HAP-1 (cell line): ENCODE measurements at regions not wholly inside any gene's neighbourhood (a gene's known extent, or its start where the extent isn't known, plus 50 kb on each side); places are given as distances from the start of the nearest gene placed in this dataset.
A peak's percentile ranks its signal among the peaks of the same experiment; 100 is the strongest.

Source experiments
- DNase-seq, 2 experiments: peaks; one replicate each; pipeline ENCODE4 v3.0.0-alpha.2; 2016 to 2020; ENCODE audit warnings: low spot score in 2 of 2
- H3K27me3 ChIP-seq: fragments of 250-450 bp; sonication (Bioruptor Pico); 2 replicates; pipeline ENCODE4 v1.5.1; 2020; ENCODE audit warnings: low read depth, mild to moderate bottlenecking, moderate library complexity
- H3K36me3 ChIP-seq: fragments of 250-450 bp; sonication (Bioruptor Pico); replicated peaks from 2 replicates; pipeline ENCODE4 v1.5.1; 2020; ENCODE audit warnings: mild to moderate bottlenecking
- H3K4me1 ChIP-seq: fragments of 250-450 bp; sonication (Bioruptor Pico); 2 replicates; pipeline ENCODE4 v1.5.1; 2020; ENCODE audit warnings: mild to moderate bottlenecking
- H3K4me3 ChIP-seq: fragments of 250-450 bp; sonication (Bioruptor Pico); 2 replicates; pipeline ENCODE4 v1.5.1; 2020; ENCODE audit warnings: mild to moderate bottlenecking, moderate library complexity
- H3K9me3 ChIP-seq: fragments of 250-450 bp; sonication (Bioruptor Pico); 2 replicates; pipeline ENCODE4 v1.5.1; 2020; ENCODE audit warnings: mild to moderate bottlenecking, moderate library complexity
- in situ Hi-C: fragments of 300-500 bp; cut with MboI; formaldehyde crosslinking; loops from 3 replicates; pipeline ENCODE4 v1.14.3; 2020; ENCODE audit warnings: low sequenced_read_pairs, inconsistent platforms, mixed read lengths

GRCh38 chr2:192288295-192288694 lies 93.6 kb upstream of the TMEFF2 start:
- Histone ChIP-seq H3K4me1 (no peaks in the 10 kb centered on the region; the same call in 1 of the 2 replicates), H3K36me3 (no peaks in the 10 kb centered on the region), H3K4me3 (no peak overlapping the region), H3K27me3 (no peaks in the 10 kb centered on the region), H3K9me3 (no peaks in the 10 kb centered on the region)
- DNase-seq: no peak
- in situ Hi-C loops: no loop called here

DNA sequence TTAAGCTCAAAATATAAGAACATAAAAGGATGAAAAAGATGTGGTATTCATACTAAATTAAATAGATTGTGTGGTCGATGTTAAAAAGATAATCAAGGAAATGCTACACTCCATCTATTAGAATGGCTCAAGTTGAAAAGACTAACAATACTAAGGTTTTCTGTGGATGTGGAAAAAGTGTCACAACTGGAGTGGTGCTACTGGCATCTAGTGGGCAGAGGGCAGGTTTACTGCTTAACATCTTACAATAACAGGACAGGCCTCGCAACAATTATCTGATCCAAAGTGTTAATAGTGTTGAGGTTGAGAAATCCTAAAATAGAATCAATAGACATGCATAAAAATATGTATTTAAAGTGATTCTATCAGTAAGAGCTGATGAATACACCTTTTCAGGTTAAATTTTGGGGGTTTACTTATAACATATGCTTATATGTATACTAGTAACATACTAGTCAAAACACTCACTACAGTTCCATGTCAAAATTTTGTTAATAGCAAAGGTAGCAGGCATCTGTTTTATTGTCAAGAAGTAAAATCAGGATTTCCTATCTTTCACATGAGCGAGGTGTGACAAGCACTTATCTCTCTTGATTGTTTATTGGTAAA lies 91.5 kb upstream of the TMEFF2 start:
- no peaks in the 10 kb centered on the region for H3K9me3 ChIP-seq
- no peaks in the 10 kb centered on the region for H3K27me3 ChIP-seq
- no peak overlapping the region for H3K4me3 ChIP-seq
- no peaks in the 10 kb centered on the region; the same call in 1 of the 2 replicates for H3K4me1 ChIP-seq
- peak; percentile 17 to 26 for DNase-seq
- in situ Hi-C loops: no loop called here
- H3K36me3 ChIP-seq: no peaks in the 10 kb centered on the region

- in situ Hi-C loops: no loop called here
- H3K27me3 ChIP-seq: no peaks in the 10 kb centered on the region
- no peak overlapping the region for H3K4me3 ChIP-seq
- no peak for DNase-seq
- no peaks in the 10 kb centered on the region for H3K4me1 ChIP-seq
- no peaks in the 10 kb centered on the region for H3K9me3 ChIP-seq
- H3K36me3 ChIP-seq: no peaks in the 10 kb centered on the region
Measured at GRCh38 chr2:192283450-192283849, 88.7 kb upstream of the TMEFF2 start.

DNA sequence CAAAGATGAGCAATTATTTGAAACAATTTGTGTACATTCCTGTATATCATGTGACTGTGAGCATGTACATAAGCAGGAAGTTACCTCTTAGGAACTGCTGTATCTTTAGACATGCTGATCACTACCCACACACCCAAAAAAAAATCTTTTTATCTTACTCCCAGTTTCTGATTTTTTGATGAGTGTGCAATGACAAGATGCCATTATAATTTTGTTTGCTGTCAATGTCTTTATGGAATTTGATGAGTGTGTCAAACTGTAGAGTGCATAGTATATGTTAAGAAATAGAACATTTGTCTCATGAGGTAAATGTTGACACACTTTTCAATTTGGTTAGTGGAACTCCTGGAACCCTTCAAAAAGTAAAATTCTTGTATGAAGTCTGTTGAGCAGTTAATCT lies 84.0 kb upstream of the TMEFF2 start:
- H3K4me1 ChIP-seq: no peaks in the 10 kb centered on the region
- no peaks in the 10 kb centered on the region for H3K9me3 ChIP-seq
- in situ Hi-C loops: no loop called here
- H3K36me3 ChIP-seq: no peaks in the 10 kb centered on the region
- no peak overlapping the region for H3K4me3 ChIP-seq
- no peaks in the 10 kb centered on the region for H3K27me3 ChIP-seq
- DNase-seq: no peak

- Histone ChIP-seq H3K36me3 (no peaks in the 10 kb centered on the region), H3K27me3 (no peaks in the 10 kb centered on the region), H3K4me3 (no peak overlapping the region), H3K4me1 (no peaks in the 10 kb centered on the region), H3K9me3 (no peaks in the 10 kb centered on the region)
- in situ Hi-C loops: no loop called here
- DNase-seq: no peak
Measured at GRCh38 chr2:192277494-192278109, 82.9 kb upstream of the TMEFF2 start.

- no peaks in the 10 kb centered on the region for H3K36me3 ChIP-seq
- no peaks in the 10 kb centered on the region for H3K4me1 ChIP-seq
- DNase-seq: no peak
- in situ Hi-C loops: no loop called here
- no peaks in the 10 kb centered on the region for H3K9me3 ChIP-seq
- H3K4me3 ChIP-seq: no peak overlapping the region
- no peaks in the 10 kb centered on the region for H3K27me3 ChIP-seq
Measured at GRCh38 chr2:192275632-192276031, 80.9 kb upstream of the TMEFF2 start.

DNA sequence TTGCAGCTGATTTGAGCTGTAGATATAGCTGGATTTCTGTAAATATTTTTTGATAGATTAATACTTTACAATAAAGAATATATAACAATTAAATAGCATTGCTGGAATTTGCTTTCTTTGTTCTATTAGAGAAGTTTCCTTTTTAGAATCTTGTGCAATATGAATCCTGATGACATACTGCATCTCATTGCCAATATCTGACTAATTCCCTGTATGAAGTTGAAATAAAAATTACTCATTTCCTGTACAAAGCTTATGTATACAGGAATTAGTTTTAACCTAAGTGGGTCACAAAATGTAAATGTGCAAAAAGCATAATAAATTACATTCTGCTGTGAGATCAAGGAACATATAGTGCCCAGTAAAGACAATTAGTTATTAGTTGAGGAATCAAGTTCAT lies 72.8 kb upstream of the TMEFF2 start:
- Histone ChIP-seq H3K27me3 (no peaks in the 10 kb centered on the region), H3K36me3 (no peaks in the 10 kb centered on the region), H3K4me1 (no peaks in the 10 kb centered on the region; the same call in 1 of the 2 replicates), H3K4me3 (no peak overlapping the region), H3K9me3 (no peaks in the 10 kb centered on the region)
- in situ Hi-C loops: no loop called here
- DNase-seq: no peak

DNA sequence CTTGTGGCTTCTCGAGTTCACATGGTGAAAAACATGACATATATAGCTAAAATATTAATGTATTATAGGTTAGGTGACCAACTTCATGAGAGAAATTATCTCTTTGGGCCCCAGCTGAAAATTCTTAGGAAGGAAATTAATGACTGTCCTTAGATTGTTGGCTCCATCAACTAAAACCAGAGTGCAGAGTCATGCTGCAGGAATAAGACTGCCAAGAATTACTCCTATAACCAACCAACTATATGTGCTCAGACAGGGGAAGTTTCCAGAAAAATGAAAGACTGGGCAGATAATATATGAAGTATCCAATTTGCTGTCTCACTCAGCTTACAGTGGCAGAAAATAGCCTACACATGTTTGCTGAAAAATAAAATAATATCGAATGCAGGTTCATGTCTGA lies 71.0 kb upstream of the TMEFF2 start:
- Histone ChIP-seq H3K36me3 (no peaks in the 10 kb centered on the region), H3K4me1 (no peaks in the 10 kb centered on the region; the same call in 1 of the 2 replicates), H3K27me3 (no peaks in the 10 kb centered on the region), H3K9me3 (no peaks in the 10 kb centered on the region), H3K4me3 (no peak overlapping the region)
- DNase-seq: no peak
- in situ Hi-C loops: no loop called here

- in situ Hi-C loops: no loop called here
- Histone ChIP-seq H3K36me3 (no peaks in the 10 kb centered on the region), H3K27me3 (no peaks in the 10 kb centered on the region), H3K9me3 (no peaks in the 10 kb centered on the region), H3K4me3 (no peak overlapping the region), H3K4me1 (no peaks in the 10 kb centered on the region)
- DNase-seq: no peak
Measured at GRCh38 chr2:192254444-192254843, 59.7 kb upstream of the TMEFF2 start.

- H3K4me1 ChIP-seq: no peaks in the 10 kb centered on the region
- no peaks in the 10 kb centered on the region for H3K9me3 ChIP-seq
- no peaks in the 10 kb centered on the region for H3K27me3 ChIP-seq
- no peak for DNase-seq
- H3K4me3 ChIP-seq: no peak overlapping the region
- in situ Hi-C loops: no loop called here
- no peaks in the 10 kb centered on the region for H3K36me3 ChIP-seq
Measured at GRCh38 chr2:192253692-192254091, 59.0 kb upstream of the TMEFF2 start.

DNA sequence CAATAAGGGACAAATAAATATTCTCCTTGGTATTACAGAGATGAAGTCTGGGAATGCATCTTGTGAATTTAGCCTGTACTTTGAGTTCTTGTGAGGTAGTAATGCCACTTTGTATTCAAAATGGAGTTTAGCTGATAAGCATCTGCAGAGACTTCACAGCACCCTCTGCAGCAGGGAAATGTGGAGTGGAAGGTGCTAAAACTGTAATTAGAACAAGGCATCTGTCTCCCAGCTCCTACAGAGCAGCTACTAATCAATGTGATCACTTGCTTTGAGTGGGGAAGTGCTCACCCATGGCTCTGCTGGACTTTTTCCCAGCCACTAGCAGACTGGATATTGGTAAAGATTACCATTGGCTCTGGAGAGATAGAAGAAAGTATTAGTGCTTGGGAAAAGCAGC lies 56.2 kb upstream of the TMEFF2 start:
- Histone ChIP-seq H3K27me3 (no peaks in the 10 kb centered on the region), H3K4me3 (no peak overlapping the region), H3K4me1 (no peaks in the 10 kb centered on the region), H3K36me3 (no peaks in the 10 kb centered on the region), H3K9me3 (no peaks in the 10 kb centered on the region)
- in situ Hi-C loops: no loop called here
- DNase-seq: no peak

DNA sequence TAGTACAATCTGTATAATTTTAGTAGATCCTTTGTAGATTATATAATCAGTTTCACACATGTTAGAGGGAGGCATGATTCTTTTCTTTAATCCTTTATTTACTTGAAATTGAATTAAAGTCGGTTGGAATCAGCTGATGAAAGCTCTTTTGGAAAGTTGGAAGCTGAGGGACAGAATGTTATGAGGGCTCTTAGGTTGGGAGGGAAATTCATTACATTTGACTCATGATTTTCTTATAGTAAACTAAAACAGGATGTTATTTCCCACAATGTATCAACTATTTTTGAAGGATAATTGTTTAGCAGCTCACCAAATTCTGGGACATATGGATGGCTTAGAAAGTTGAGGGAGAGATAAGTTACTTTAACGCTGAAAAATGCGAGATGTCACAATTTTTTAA lies 52.7 kb upstream of the TMEFF2 start:
- Histone ChIP-seq H3K27me3 (no peaks in the 10 kb centered on the region), H3K4me3 (no peak overlapping the region), H3K36me3 (no peaks in the 10 kb centered on the region), H3K4me1 (no peaks in the 10 kb centered on the region), H3K9me3 (no peaks in the 10 kb centered on the region)
- DNase-seq: no peak
- in situ Hi-C loops: no loop called here

DNA sequence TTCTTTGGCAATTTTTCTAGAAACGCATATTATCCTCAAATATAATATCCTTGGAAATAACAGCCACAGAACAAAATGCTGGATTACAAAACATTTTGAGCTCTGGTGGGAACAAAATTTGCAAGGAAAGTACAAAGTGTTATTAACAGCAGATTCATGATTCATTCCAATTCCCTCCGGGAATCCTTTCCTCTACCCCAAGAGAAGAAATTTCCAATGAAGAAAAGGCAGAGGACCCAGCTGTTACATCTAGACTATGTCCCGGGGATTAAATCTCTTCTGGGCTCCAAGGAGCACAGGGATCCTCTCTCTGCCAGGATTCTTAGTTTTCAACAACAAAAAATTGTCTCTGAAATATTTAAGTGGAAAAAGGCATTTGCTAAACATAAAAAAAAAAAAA lies 51.6 kb upstream of the TMEFF2 start:
- no peak for DNase-seq
- in situ Hi-C loops: no loop called here
- Histone ChIP-seq H3K27me3 (no peaks in the 10 kb centered on the region), H3K4me1 (no peaks in the 10 kb centered on the region), H3K4me3 (no peak overlapping the region), H3K9me3 (no peaks in the 10 kb centered on the region), H3K36me3 (no peaks in the 10 kb centered on the region)

- H3K9me3 ChIP-seq: no peaks in the 10 kb centered on the region
- no peak overlapping the region for H3K4me3 ChIP-seq
- H3K36me3 ChIP-seq: no peaks in the 10 kb centered on the region
- no peaks in the 10 kb centered on the region for H3K4me1 ChIP-seq
- H3K27me3 ChIP-seq: no peaks in the 10 kb centered on the region
- in situ Hi-C loops: no loop called here
- DNase-seq: no peak
Measured at GRCh38 chr2:192245329-192245728, 50.6 kb upstream of the TMEFF2 start.
